ENCODE measurements at regions not wholly inside any gene's neighbourhood (a gene's known extent, or its start where the extent isn't known, plus 50 kb on each side); places are given as distances from the start of the nearest gene placed in this dataset.

DNA sequence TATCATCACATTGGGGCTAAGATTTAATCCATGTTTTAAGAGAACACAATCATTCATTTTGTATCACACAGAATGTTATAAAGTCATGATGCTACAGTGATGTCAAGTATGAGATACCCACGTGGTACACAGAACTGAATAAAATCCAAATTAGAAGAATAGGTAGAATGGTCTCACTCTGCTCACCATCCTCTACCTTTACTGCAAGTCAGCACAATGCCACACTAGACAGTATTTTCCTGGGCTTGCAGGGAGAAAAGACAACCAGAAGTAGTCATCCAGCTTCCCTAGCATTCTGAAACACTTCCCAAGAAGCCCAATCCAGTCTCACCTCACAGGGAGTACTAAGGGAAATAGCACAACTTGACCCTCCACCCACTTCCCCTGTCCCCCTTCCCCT is 856.2 kb upstream of the NRXN1 start:
- Histone ChIP-seq H3K9ac (ENCODE audit: low read length) (no peak overlapping the region), H3K79me2 (ENCODE audit: low read length) (no peaks in the 10 kb centered on the region), H3K4me2 (ENCODE audit: low read depth, low read length) (no peak overlapping the region), H3K27ac (ENCODE audit: low read length) (no peak overlapping the region), H3K9me3 (replicated peaks; ENCODE audit: insufficient read depth, low read length) (no peaks in the 10 kb centered on the region), H3K4me1 (ENCODE audit: low read length) (no peaks in the 10 kb centered on the region), H4K20me1 (ENCODE audit: insufficient read depth, low read length) (no peaks in the 10 kb centered on the region), H3K27me3 (replicated peaks; ENCODE audit: insufficient read depth, low read length) (no peaks in the 10 kb centered on the region), H3K36me3 (replicated peaks; ENCODE audit: insufficient read depth, low read length) (no peaks in the 10 kb centered on the region), H3K4me3 (ENCODE audit: low read length) (no peak overlapping the region), H3F3A (ENCODE audit: insufficient read depth, low read length) (no peaks in the 10 kb centered on the region), H2AFZ (ENCODE audit: low read length) (no peak overlapping the region), H3K9me2 (replicated peaks; ENCODE audit: insufficient read depth, low read length) (no peaks in the 10 kb centered on the region)
- DNase-seq, result no peak
- no peak for TF ChIP-seq EZH2 (optimal IDR thresholded peaks at IDR 0.05; ENCODE audit: low read depth, low read length)
- TF ChIP-seq, protein P1, sequence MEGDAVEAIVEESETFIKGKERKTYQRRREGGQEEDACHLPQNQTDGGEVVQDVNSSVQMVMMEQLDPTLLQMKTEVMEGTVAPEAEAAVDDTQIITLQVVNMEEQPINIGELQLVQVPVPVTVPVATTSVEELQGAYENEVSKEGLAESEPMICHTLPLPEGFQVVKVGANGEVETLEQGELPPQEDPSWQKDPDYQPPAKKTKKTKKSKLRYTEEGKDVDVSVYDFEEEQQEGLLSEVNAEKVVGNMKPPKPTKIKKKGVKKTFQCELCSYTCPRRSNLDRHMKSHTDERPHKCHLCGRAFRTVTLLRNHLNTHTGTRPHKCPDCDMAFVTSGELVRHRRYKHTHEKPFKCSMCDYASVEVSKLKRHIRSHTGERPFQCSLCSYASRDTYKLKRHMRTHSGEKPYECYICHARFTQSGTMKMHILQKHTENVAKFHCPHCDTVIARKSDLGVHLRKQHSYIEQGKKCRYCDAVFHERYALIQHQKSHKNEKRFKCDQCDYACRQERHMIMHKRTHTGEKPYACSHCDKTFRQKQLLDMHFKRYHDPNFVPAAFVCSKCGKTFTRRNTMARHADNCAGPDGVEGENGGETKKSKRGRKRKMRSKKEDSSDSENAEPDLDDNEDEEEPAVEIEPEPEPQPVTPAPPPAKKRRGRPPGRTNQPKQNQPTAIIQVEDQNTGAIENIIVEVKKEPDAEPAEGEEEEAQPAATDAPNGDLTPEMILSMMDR (IDR thresholded peaks at IDR 0.05; ENCODE audit: low read length), result no peak
- TF ChIP-seq EZH2phosphoT487 (IDR thresholded peaks at IDR 0.05; ENCODE audit: low read length), result no peak

- no peak for DNase-seq
- no peaks in the 10 kb centered on the region for H3K79me2 ChIP-seq (ENCODE audit: low read length)
- no peak for TF ChIP-seq EZH2 (optimal IDR thresholded peaks at IDR 0.05; ENCODE audit: low read depth, low read length)
- no peak for TF ChIP-seq EZH2phosphoT487 (IDR thresholded peaks at IDR 0.05; ENCODE audit: low read length)
- TF ChIP-seq, protein P1 (IDR thresholded peaks at IDR 0.05; ENCODE audit: low read length), result no peak
- H3K9me2 ChIP-seq (replicated peaks; ENCODE audit: insufficient read depth, low read length), result no peaks in the 10 kb centered on the region
- no peaks in the 10 kb centered on the region for H3K4me1 ChIP-seq (ENCODE audit: low read length)
- no peak overlapping the region for H3K9ac ChIP-seq (ENCODE audit: low read length)
- no peaks in the 10 kb centered on the region for H3K9me3 ChIP-seq (replicated peaks; ENCODE audit: insufficient read depth, low read length)
- no peak overlapping the region for H3K4me2 ChIP-seq (ENCODE audit: low read depth, low read length)
- H3K27ac ChIP-seq (ENCODE audit: low read length), result no peak overlapping the region
- no peak overlapping the region for H3K4me3 ChIP-seq (ENCODE audit: low read length)
- no peaks in the 10 kb centered on the region for H3K27me3 ChIP-seq (replicated peaks; ENCODE audit: insufficient read depth, low read length)
- H2AFZ ChIP-seq (ENCODE audit: low read length), result no peak overlapping the region
- H3K36me3 ChIP-seq (replicated peaks; ENCODE audit: insufficient read depth, low read length), result no peaks in the 10 kb centered on the region
- no peaks in the 10 kb centered on the region for H4K20me1 ChIP-seq (ENCODE audit: insufficient read depth, low read length)
- no peaks in the 10 kb centered on the region for H3F3A ChIP-seq (ENCODE audit: insufficient read depth, low read length)
Observed at GRCh38 chr2:51881673-51882072, 849.7 kb upstream of the NRXN1 start.

GRCh38 chr2:51880153-51880552 is 848.2 kb upstream of the NRXN1 start:
- Histone ChIP-seq H3K4me2 (ENCODE audit: low read depth, low read length) (no peak overlapping the region), H3K27me3 (replicated peaks; ENCODE audit: insufficient read depth, low read length) (no peaks in the 10 kb centered on the region), H3F3A (ENCODE audit: insufficient read depth, low read length) (no peaks in the 10 kb centered on the region), H3K79me2 (ENCODE audit: low read length) (no peaks in the 10 kb centered on the region), H3K9me2 (replicated peaks; ENCODE audit: insufficient read depth, low read length) (no peaks in the 10 kb centered on the region), H2AFZ (ENCODE audit: low read length) (no peak overlapping the region), H3K4me3 (ENCODE audit: low read length) (no peak overlapping the region), H3K27ac (ENCODE audit: low read length) (no peak overlapping the region), H4K20me1 (ENCODE audit: insufficient read depth, low read length) (no peaks in the 10 kb centered on the region), H3K36me3 (replicated peaks; ENCODE audit: insufficient read depth, low read length) (no peaks in the 10 kb centered on the region), H3K9me3 (replicated peaks; ENCODE audit: insufficient read depth, low read length) (no peaks in the 10 kb centered on the region), H3K9ac (ENCODE audit: low read length) (no peak overlapping the region), H3K4me1 (ENCODE audit: low read length) (no peaks in the 10 kb centered on the region)
- no peak for DNase-seq
- TF ChIP-seq, protein P1 (IDR thresholded peaks at IDR 0.05; ENCODE audit: low read length), result no peak
- TF ChIP-seq EZH2 (optimal IDR thresholded peaks at IDR 0.05; ENCODE audit: low read depth, low read length) (no peak), EZH2phosphoT487 (IDR thresholded peaks at IDR 0.05; ENCODE audit: low read length) (no peak)
